Activated CD4-positive, alpha-beta memory T cell treated with anti-CD3 and anti-CD28 coated beads, Interleukin-2, amount 10 ng/mL, durations not matched to agents 7 days and 5 days (primary cell): ENCODE measurements at regions not wholly inside any gene's neighbourhood (a gene's known extent, or its start where the extent isn't known, plus 50 kb on each side); places are given as distances from the start of the nearest gene placed in this dataset.
"Not testable (repeated sequence)": the region's sequence is repeated elsewhere in the genome, so short reads cannot be mapped to it uniquely, and the experiment has no call there.

ENCODE experiments used
- CTCF ChIA-PET: fragments of 350-600 bp; sonication (Branson Sonifier 250); formaldehyde crosslinking; loops from one replicate; lab custom pipeline; 2021; ENCODE audit warnings: antibody characterized with exemption, inconsistent platforms; lab: Charles Lee
- POLR2A ChIA-PET: fragments of 350-600 bp; sonication (Branson Sonifier 250); formaldehyde crosslinking; loops from one replicate; lab custom pipeline; 2021; ENCODE audit warnings: antibody characterized with exemption; lab: Charles Lee
- DNase-seq: peaks from one replicate; pipeline ENCODE4 v3.0.0-alpha.2; 2020
- H3K27ac Mint-ChIP-seq: one replicate; pipeline ENCODE4 v1.8.0; 2021; ENCODE audit warnings: mild to moderate bottlenecking, mixed read lengths
- H3K27me3 Mint-ChIP-seq: one replicate; pipeline ENCODE4 v1.8.0; 2021; ENCODE audit warnings: mixed read lengths
- H3K36me3 Mint-ChIP-seq: one replicate; pipeline ENCODE4 v1.8.0; 2021; ENCODE audit warnings: low read depth, mixed read lengths
- H3K4me1 Mint-ChIP-seq: one replicate; pipeline ENCODE4 v1.8.0; 2021; ENCODE audit warnings: mixed read lengths
- H3K4me3 Mint-ChIP-seq: one replicate; pipeline ENCODE4 v1.8.0; 2021; ENCODE audit warnings: mild to moderate bottlenecking, mixed read lengths
- H3K9me3 Mint-ChIP-seq: one replicate; pipeline ENCODE4 v1.8.0; 2021; ENCODE audit warnings: mixed read lengths

DNA sequence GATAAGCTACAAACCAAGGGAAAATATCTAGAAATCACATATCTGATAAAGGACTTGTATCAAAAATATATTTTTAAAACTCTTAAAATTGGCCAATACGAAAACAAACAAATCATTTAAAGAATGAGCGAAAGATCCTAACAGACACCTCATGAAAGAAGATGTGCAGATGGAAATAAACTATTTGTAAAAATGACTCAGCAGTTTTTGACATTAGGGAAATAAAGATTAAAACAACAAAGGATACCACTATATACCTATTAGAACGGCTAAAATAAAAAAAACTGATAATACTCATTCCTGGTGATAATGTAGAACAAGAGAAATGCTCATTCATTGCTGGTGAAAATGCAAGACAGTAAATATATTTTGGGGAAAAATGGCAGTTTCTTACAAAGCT lies 506.4 kb downstream of the KLHL4 start:
- Mint-ChIP-seq H3K27ac (no peak overlapping the region), H3K36me3 (no peaks in the 10 kb centered on the region), H3K9me3 (no peaks in the 10 kb centered on the region), H3K4me1 (no peaks in the 10 kb centered on the region), H3K27me3 (no peaks in the 10 kb centered on the region), H3K4me3 (no peak overlapping the region)
- ChIA-PET CTCF (no interaction called here), POLR2A (no interaction called here)
- no peak for DNase-seq

- Mint-ChIP-seq H3K36me3 (no peaks in the 10 kb centered on the region), H3K4me3 (no peak overlapping the region), H3K27ac (no peak overlapping the region), H3K9me3 (no peaks in the 10 kb centered on the region), H3K27me3 (no peaks in the 10 kb centered on the region), H3K4me1 (no peaks in the 10 kb centered on the region)
- ChIA-PET POLR2A (no interaction called here), CTCF (no interaction called here)
- DNase-seq: no peak
These were observed 554.9 kb downstream of the KLHL4 start for GRCh38 chrX:88072339-88073030.

- Mint-ChIP-seq H3K27me3 (no peaks in the 10 kb centered on the region), H3K4me1 (no peaks in the 10 kb centered on the region), H3K27ac (no peak overlapping the region), H3K4me3 (no peak overlapping the region), H3K9me3 (peaks cover 6% of the 10 kb centered on the region), H3K36me3 (no peaks in the 10 kb centered on the region)
- ChIA-PET POLR2A (no interaction called here), CTCF (no interaction called here)
- no peak for DNase-seq
These were observed 584.4 kb downstream of the KLHL4 start for GRCh38 chrX:88101968-88102367.

- POLR2A ChIA-PET: no interaction called here
- no peaks in the 10 kb centered on the region for H3K9me3 Mint-ChIP-seq
- no peak for DNase-seq
- CTCF ChIA-PET: no interaction called here
- H3K36me3 Mint-ChIP-seq: no peaks in the 10 kb centered on the region
- no peak overlapping the region for H3K4me3 Mint-ChIP-seq
- H3K27ac Mint-ChIP-seq: no peak overlapping the region
- no peaks in the 10 kb centered on the region for H3K4me1 Mint-ChIP-seq
- H3K27me3 Mint-ChIP-seq: no peaks in the 10 kb centered on the region
These were observed 611.3 kb upstream of the CPXCR1 start for GRCh38 chrX:88135735-88136134.

DNA sequence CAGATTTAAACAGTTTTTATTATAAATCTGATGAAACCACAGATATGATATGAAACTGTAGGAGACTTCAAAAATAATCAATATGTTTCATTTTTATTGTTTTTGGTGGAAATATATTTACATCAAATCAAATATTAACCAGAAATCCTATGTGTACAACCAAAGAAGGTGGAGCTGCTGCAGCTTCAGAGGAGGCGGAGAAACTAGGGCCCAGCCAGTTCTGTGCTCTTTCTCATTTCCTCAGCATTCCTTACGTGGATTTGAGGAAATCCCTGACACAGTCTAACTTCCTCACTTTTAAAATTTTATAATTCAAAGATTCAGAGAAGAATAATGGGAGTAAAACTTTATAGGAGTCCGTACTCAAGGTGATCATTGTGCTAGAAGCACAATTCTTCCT lies 610.7 kb upstream of the CPXCR1 start:
- ChIA-PET CTCF (no interaction called here), POLR2A (no interaction called here)
- H3K27ac Mint-ChIP-seq: no peak overlapping the region
- H3K27me3 Mint-ChIP-seq: no peaks in the 10 kb centered on the region
- H3K4me3 Mint-ChIP-seq: no peak overlapping the region
- no peaks in the 10 kb centered on the region for H3K4me1 Mint-ChIP-seq
- DNase-seq: no peak
- H3K9me3 Mint-ChIP-seq: no peaks in the 10 kb centered on the region
- H3K36me3 Mint-ChIP-seq: no peaks in the 10 kb centered on the region

- Mint-ChIP-seq H3K9me3 (no peaks in the 10 kb centered on the region), H3K4me3 (no peak overlapping the region), H3K36me3 (no peaks in the 10 kb centered on the region), H3K27me3 (no peaks in the 10 kb centered on the region), H3K4me1 (no peaks in the 10 kb centered on the region), H3K27ac (no peak overlapping the region)
- CTCF ChIA-PET: no interaction called here
- DNase-seq: no peak
- POLR2A ChIA-PET: no interaction called here
These were observed 600.4 kb upstream of the CPXCR1 start for GRCh38 chrX:88146577-88146976.

GRCh38 chrX:88170553-88170952 lies 576.5 kb upstream of the CPXCR1 start:
- no peaks in the 10 kb centered on the region for H3K27me3 Mint-ChIP-seq
- no peak overlapping the region for H3K27ac Mint-ChIP-seq
- ChIA-PET POLR2A (no interaction called here), CTCF (no interaction called here)
- H3K4me1 Mint-ChIP-seq: no peaks in the 10 kb centered on the region
- no peak for DNase-seq
- no peak overlapping the region for H3K4me3 Mint-ChIP-seq
- no peaks in the 10 kb centered on the region for H3K36me3 Mint-ChIP-seq
- peaks cover 5% of the 10 kb centered on the region for H3K9me3 Mint-ChIP-seq

DNA sequence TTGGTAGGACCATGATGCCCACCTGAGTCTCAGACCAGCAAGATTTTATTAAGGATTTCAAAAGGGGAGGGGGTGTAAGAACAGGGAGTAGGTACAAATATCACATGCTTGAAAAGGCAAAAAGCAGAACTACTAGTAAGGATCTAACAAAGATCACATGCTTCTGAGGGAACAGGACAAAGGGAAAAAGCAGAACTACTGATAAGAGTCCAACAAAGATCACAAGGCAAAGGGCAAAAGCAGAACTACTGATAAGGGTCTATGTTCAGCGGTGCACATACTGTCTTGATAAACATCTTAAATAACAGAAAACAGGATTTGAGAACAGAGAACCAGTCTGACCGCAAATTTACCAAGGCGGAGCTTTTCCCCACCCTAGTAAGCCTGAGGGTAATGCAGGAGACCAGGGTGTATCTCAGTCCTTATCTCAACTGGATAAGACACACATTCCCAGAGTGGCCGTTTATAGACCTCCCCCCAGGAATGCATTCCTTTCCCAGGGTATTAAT lies 573.0 kb upstream of the CPXCR1 start:
- H3K4me3 Mint-ChIP-seq, H3K4me1 Mint-ChIP-seq, H3K9me3 Mint-ChIP-seq, CTCF ChIA-PET, H3K27ac Mint-ChIP-seq, H3K27me3 Mint-ChIP-seq, POLR2A ChIA-PET, DNase-seq, H3K36me3 Mint-ChIP-seq: not testable (repeated sequence)

DNA sequence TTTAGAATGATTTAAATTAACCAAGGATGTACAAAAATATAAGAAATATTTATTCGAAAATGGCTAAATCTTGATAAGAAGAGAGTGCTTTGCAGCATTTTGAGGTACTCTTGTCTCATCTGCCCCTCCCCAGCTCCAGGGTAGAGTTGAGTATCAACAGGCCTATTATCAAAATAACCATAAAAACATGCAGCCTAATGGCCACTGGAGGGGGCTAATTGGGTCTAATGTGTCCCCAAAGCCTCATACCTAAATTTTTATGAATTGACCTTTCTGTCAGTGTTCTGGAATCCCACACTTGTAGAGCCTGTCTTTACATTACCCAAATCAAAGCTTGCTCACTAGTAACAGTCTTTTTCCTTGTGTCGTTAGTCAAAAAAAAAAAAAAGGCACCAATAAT lies 544.9 kb upstream of the CPXCR1 start:
- no peak overlapping the region for H3K27ac Mint-ChIP-seq
- no peaks in the 10 kb centered on the region for H3K27me3 Mint-ChIP-seq
- no peak for DNase-seq
- ChIA-PET POLR2A (no interaction called here), CTCF (no interaction called here)
- no peaks in the 10 kb centered on the region for H3K36me3 Mint-ChIP-seq
- H3K4me1 Mint-ChIP-seq: no peaks in the 10 kb centered on the region
- H3K9me3 Mint-ChIP-seq: peaks cover 2% of the 10 kb centered on the region
- H3K4me3 Mint-ChIP-seq: no peak overlapping the region

GRCh38 chrX:88244066-88244465 lies 503.0 kb upstream of the CPXCR1 start:
- ChIA-PET CTCF (no interaction called here), POLR2A (no interaction called here)
- Mint-ChIP-seq H3K4me1 (no peaks in the 10 kb centered on the region), H3K27me3 (no peaks in the 10 kb centered on the region), H3K9me3 (no peaks in the 10 kb centered on the region), H3K36me3 (no peaks in the 10 kb centered on the region), H3K4me3 (no peak overlapping the region), H3K27ac (no peak overlapping the region)
- no peak for DNase-seq

DNA sequence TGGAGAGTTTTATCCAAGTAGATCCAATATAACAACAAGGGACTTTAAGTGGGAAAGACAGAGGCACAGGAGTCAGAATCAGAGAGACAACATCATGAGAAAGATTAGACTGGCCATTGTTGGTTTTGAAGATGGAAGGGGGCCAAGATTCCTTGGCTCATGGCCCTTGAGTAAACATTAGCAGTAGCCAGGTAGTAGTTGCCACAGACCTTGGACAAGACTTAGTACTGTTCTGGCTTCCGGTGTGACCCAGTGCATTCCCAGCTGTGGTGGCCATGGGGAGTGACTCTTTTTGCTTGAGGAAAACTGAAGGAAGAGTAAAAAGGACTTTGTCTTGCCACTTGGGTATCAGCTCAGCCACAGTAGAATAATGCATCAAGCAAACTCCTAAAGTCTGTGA lies 462.2 kb upstream of the CPXCR1 start:
- ChIA-PET POLR2A (no interaction called here), CTCF (no interaction called here)
- Mint-ChIP-seq H3K27ac (no peak overlapping the region), H3K27me3 (no peaks in the 10 kb centered on the region), H3K4me1 (no peaks in the 10 kb centered on the region), H3K4me3 (no peak overlapping the region), H3K9me3 (no peaks in the 10 kb centered on the region), H3K36me3 (no peaks in the 10 kb centered on the region)
- no peak for DNase-seq

GRCh38 chrX:88313972-88314371 lies 433.1 kb upstream of the CPXCR1 start:
- H3K36me3 Mint-ChIP-seq, H3K27ac Mint-ChIP-seq, DNase-seq, CTCF ChIA-PET, H3K9me3 Mint-ChIP-seq, H3K4me1 Mint-ChIP-seq, H3K4me3 Mint-ChIP-seq, POLR2A ChIA-PET, H3K27me3 Mint-ChIP-seq: not testable (repeated sequence)

GRCh38 chrX:88325634-88326033 lies 421.4 kb upstream of the CPXCR1 start:
- H3K27me3 Mint-ChIP-seq: no peaks in the 10 kb centered on the region
- CTCF ChIA-PET: no interaction called here
- H3K4me3 Mint-ChIP-seq: no peak overlapping the region
- no peaks in the 10 kb centered on the region for H3K4me1 Mint-ChIP-seq
- POLR2A ChIA-PET: no interaction called here
- H3K27ac Mint-ChIP-seq: no peak overlapping the region
- no peaks in the 10 kb centered on the region for H3K9me3 Mint-ChIP-seq
- no peaks in the 10 kb centered on the region for H3K36me3 Mint-ChIP-seq
- no peak for DNase-seq

GRCh38 chrX:88355252-88355651 lies 391.8 kb upstream of the CPXCR1 start:
- H3K9me3 Mint-ChIP-seq: no peaks in the 10 kb centered on the region
- H3K27me3 Mint-ChIP-seq: no peaks in the 10 kb centered on the region
- H3K4me3 Mint-ChIP-seq: no peak overlapping the region
- H3K4me1 Mint-ChIP-seq: no peaks in the 10 kb centered on the region
- ChIA-PET CTCF (no interaction called here), POLR2A (no interaction called here)
- H3K27ac Mint-ChIP-seq: no peak overlapping the region
- no peak for DNase-seq
- H3K36me3 Mint-ChIP-seq: no peaks in the 10 kb centered on the region
